H9 (cell line): ENCODE measurements at regions not wholly inside any gene's neighbourhood (a gene's known extent, or its start where the extent isn't known, plus 50 kb on each side); places are given as distances from the start of the nearest gene placed in this dataset.

Experiments used
- DNase-seq: peaks from one replicate; pipeline ENCODE4 v3.0.0-alpha.2; 2017
- H2AFZ ChIP-seq: one replicate; pipeline ENCODE4 v1.6.1; 2013; ENCODE audit warnings: mild to moderate bottlenecking, low read length, control low read depth, moderate library complexity
- H2AK5ac ChIP-seq: 2 replicates; pipeline ENCODE4 v1.6.1; 2013; ENCODE audit warnings: low read length, control low read depth, mixed read lengths; ENCODE audit not compliant: insufficient read length
- H2BK120ac ChIP-seq: one replicate; pipeline ENCODE4 v1.6.1; 2013; ENCODE audit warnings: low read depth, mild to moderate bottlenecking, low read length, control low read depth, inconsistent platforms; ENCODE audit not compliant: poor library complexity, severe bottlenecking
- H2BK12ac ChIP-seq: 2 replicates; pipeline ENCODE4 v1.6.1; 2013; ENCODE audit warnings: low read length, control low read depth, mixed read lengths, low read depth; ENCODE audit not compliant: insufficient read length
- H2BK15ac ChIP-seq: 2 replicates; pipeline ENCODE4 v1.6.1; 2013; ENCODE audit warnings: low read depth, low read length, control low read depth
- H2BK20ac ChIP-seq: one replicate; pipeline ENCODE4 v1.6.1; 2013; ENCODE audit warnings: low read depth, mild to moderate bottlenecking, low read length, control low read depth, inconsistent platforms; ENCODE audit not compliant: poor library complexity, severe bottlenecking
- H2BK5ac ChIP-seq: 2 replicates; pipeline ENCODE4 v1.6.1; 2013; ENCODE audit warnings: low read length, control low read depth, mixed read lengths; ENCODE audit not compliant: insufficient read length
- H3K14ac ChIP-seq: 2 replicates; pipeline ENCODE4 v1.6.1; 2013; ENCODE audit warnings: low read length, control low read depth; ENCODE audit not compliant: insufficient read depth
- H3K18ac ChIP-seq: 2 replicates; pipeline ENCODE4 v1.6.1; 2013; ENCODE audit warnings: low read depth, mild to moderate bottlenecking, mixed read lengths, low read length, control low read depth; ENCODE audit not compliant: insufficient read length
- H3K23ac ChIP-seq: 2 replicates; pipeline ENCODE4 v1.6.1; 2013; ENCODE audit warnings: low read length, control low read depth, mixed read lengths, low read depth; ENCODE audit not compliant: insufficient read length
- H3K23me2 ChIP-seq: 2 replicates; pipeline ENCODE4 v1.6.1; 2013; ENCODE audit warnings: low read depth, mild to moderate bottlenecking, mixed read lengths, low read length, control low read depth; ENCODE audit not compliant: insufficient read length, poor library complexity, severe bottlenecking
- H3K27ac ChIP-seq: 2 replicates; pipeline ENCODE4 v1.5.1; 2013; ENCODE audit warnings: low read length, control low read depth, mixed read lengths, low read depth; ENCODE audit not compliant: insufficient read length
- H3K27me3 ChIP-seq: 2 replicates; pipeline ENCODE4 v1.6.1; 2013; ENCODE audit warnings: low read length, control low read depth, inconsistent platforms; ENCODE audit not compliant: insufficient read depth
- H3K4ac ChIP-seq: 2 replicates; pipeline ENCODE4 v1.6.1; 2013; ENCODE audit warnings: low read depth, mild to moderate bottlenecking, control low read depth, inconsistent platforms, low read length, moderate library complexity
- H3K4me1 ChIP-seq: 2 replicates; pipeline ENCODE4 v1.6.1; 2013; ENCODE audit warnings: low read length, control low read depth, inconsistent platforms; ENCODE audit not compliant: insufficient read depth
- H3K4me2 ChIP-seq: 2 replicates; pipeline ENCODE4 v1.6.1; 2013; ENCODE audit warnings: low read length, control low read depth, mixed read lengths; ENCODE audit not compliant: insufficient read length, insufficient read depth
- H3K56ac ChIP-seq: 2 replicates; pipeline ENCODE4 v1.6.1; 2013; ENCODE audit warnings: low read depth, mild to moderate bottlenecking, mixed read lengths, low read length, control low read depth; ENCODE audit not compliant: insufficient read length
- H3K79me1 ChIP-seq: 2 replicates; pipeline ENCODE4 v1.6.1; 2013; ENCODE audit warnings: low read depth, mild to moderate bottlenecking, moderate library complexity, low read length, control low read depth, inconsistent platforms; ENCODE audit not compliant: insufficient read depth, poor library complexity, severe bottlenecking
- H3K79me2 ChIP-seq: 2 replicates; pipeline ENCODE4 v1.6.1; 2013; ENCODE audit warnings: low read length, control low read depth, inconsistent platforms; ENCODE audit not compliant: insufficient read depth
- H3K9ac ChIP-seq: 2 replicates; pipeline ENCODE4 v1.6.1; 2013; ENCODE audit warnings: low read length, control low read depth, mixed read lengths; ENCODE audit not compliant: insufficient read length; ENCODE audit errors: extremely low read depth
- H3K9me3 ChIP-seq: one replicate; pipeline ENCODE4 v1.6.1; 2013; ENCODE audit warnings: low read depth, low read length, inconsistent platforms; ENCODE audit not compliant: control insufficient read depth
- H3T11ph ChIP-seq: one replicate; pipeline ENCODE4 v1.6.1; 2013; ENCODE audit warnings: mild to moderate bottlenecking, low read length, control low read depth, inconsistent platforms
- H4K20me1 ChIP-seq: one replicate; pipeline ENCODE4 v1.6.1; 2013; ENCODE audit not compliant: control insufficient read depth, insufficient read length, insufficient read depth
- H4K5ac ChIP-seq: 2 replicates; pipeline ENCODE4 v1.6.1; 2013; ENCODE audit warnings: low read depth, mild to moderate bottlenecking, mixed read lengths, low read length, control low read depth; ENCODE audit not compliant: insufficient read length
- H4K8ac ChIP-seq: replicated peaks from 2 replicates; pipeline ENCODE4 v1.6.1; 2013; ENCODE audit warnings: low read length, control low read depth, mixed read lengths, low read depth; ENCODE audit not compliant: insufficient read length
- H4K91ac ChIP-seq: 2 replicates; pipeline ENCODE4 v1.6.1; 2013; ENCODE audit warnings: low read depth, mild to moderate bottlenecking, moderate library complexity, mixed read lengths, low read length, control low read depth; ENCODE audit not compliant: insufficient read length
- H3K27ac Mint-ChIP-seq, 3 experiments: 2 replicates in 2 of 3; 3 replicates in 1 of 3; pipeline ENCODE4 v1.8.0; 2020 to 2021; ENCODE audit warnings: mixed read lengths in 3 of 3, mild to moderate bottlenecking in 1 of 3, moderate library complexity in 1 of 3
- H3K27me3 Mint-ChIP-seq: 2 replicates; pipeline ENCODE4 v1.8.0; 2021; ENCODE audit warnings: low read depth, mild to moderate bottlenecking, moderate library complexity, mixed read lengths
- H3K36me3 Mint-ChIP-seq, 3 experiments: 2 replicates in 2 of 3; 3 replicates in 1 of 3; pipeline ENCODE4 v1.8.0; 2020 to 2021; ENCODE audit warnings: low read depth in 3 of 3, mixed read lengths in 3 of 3; ENCODE audit not compliant: insufficient read depth in 1 of 3
- H3K4me1 Mint-ChIP-seq, 2 experiments: 2 replicates each; pipeline ENCODE4 v1.8.0; 2020; ENCODE audit warnings: mixed read lengths in 2 of 2
- H3K4me3 Mint-ChIP-seq, 2 experiments: 2 replicates in 1 of 2; 3 replicates in 1 of 2; pipeline ENCODE4 v1.8.0; 2020 to 2021; ENCODE audit warnings: mild to moderate bottlenecking in 2 of 2, mixed read lengths in 2 of 2, moderate library complexity in 1 of 2
- H3K9me3 Mint-ChIP-seq, 2 experiments: 2 replicates in 1 of 2; 3 replicates in 1 of 2; pipeline ENCODE4 v1.8.0; 2020; ENCODE audit warnings: mild to moderate bottlenecking in 2 of 2, mixed read lengths in 2 of 2, moderate library complexity in 1 of 2
- WGBS: extraction: QIAGEN DNeasy Blood & Tissue Kit; methylation state at CpG from one replicate; pipeline ENCODE4 v1.1.7; 2013; ENCODE audit warnings: missing lambda C conversion rate, low lambda C conversion rate, mixed read lengths; ENCODE audit not compliant: insufficient read length; ENCODE audit errors: extremely low coverage; 5-methylcytosine and 5-hydroxymethylcytosine counted together
- TF ChIP-seq, protein P1 (sequence below): fragments of 200-600 bp; sonication (generic); conservative IDR thresholded peaks from 3 replicates; pipeline ENCODE4 v1.8.0; 2021; ENCODE audit warnings: antibody characterized with exemption, mild to moderate bottlenecking

DNA sequence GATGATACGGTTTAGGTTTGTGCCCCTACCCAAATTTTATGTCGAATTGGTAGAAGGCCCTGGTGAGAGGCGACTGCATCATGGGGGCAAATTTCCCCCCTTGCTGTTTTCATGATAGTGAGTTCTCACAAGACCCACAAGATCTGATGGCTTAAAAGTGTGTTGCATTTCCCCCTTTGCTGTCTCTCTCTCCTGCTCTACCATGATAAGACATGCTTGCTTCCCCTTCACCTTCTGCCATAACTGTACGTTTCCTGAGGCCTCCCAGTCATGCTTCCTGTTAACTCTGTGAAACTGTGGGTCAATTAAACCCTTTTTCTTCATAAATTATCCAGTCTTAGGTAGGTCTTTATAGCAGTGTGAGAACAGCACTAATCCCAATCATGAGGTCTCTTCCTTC is 381.2 kb downstream of the RSL24D1 start:
- no peak overlapping the region for H3K23ac ChIP-seq
- no peak overlapping the region for H3K4ac ChIP-seq
- Mint-ChIP-seq H3K9me3 (peaks cover 5 to 6% of the 10 kb centered on the region in 2 experiments), H3K27me3 (no peaks in the 10 kb centered on the region; the same call in 1 of the 2 replicates), H3K27ac (no peak overlapping the region), H3K36me3 (peaks cover 0 to 5% (median 2%) of the 10 kb centered on the region in 3 experiments; a peak in 5 of 7 replicates), H3K4me3 (no peak overlapping the region), H3K4me1 (peaks cover 0 to 3% of the 10 kb centered on the region in 2 experiments; a peak in 1 of 4 replicates)
- H3K79me2 ChIP-seq = no peaks in the 10 kb centered on the region
- H3K4me1 ChIP-seq = no peaks in the 10 kb centered on the region
- TF ChIP-seq, protein P1, sequence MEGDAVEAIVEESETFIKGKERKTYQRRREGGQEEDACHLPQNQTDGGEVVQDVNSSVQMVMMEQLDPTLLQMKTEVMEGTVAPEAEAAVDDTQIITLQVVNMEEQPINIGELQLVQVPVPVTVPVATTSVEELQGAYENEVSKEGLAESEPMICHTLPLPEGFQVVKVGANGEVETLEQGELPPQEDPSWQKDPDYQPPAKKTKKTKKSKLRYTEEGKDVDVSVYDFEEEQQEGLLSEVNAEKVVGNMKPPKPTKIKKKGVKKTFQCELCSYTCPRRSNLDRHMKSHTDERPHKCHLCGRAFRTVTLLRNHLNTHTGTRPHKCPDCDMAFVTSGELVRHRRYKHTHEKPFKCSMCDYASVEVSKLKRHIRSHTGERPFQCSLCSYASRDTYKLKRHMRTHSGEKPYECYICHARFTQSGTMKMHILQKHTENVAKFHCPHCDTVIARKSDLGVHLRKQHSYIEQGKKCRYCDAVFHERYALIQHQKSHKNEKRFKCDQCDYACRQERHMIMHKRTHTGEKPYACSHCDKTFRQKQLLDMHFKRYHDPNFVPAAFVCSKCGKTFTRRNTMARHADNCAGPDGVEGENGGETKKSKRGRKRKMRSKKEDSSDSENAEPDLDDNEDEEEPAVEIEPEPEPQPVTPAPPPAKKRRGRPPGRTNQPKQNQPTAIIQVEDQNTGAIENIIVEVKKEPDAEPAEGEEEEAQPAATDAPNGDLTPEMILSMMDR = no peak
- no peak for DNase-seq
- no peaks in the 10 kb centered on the region for H3K27me3 ChIP-seq
- no peak overlapping the region for H4K8ac ChIP-seq
- no peak overlapping the region for H3K27ac ChIP-seq
- H3K79me1 ChIP-seq = no peaks in the 10 kb centered on the region
- H2BK120ac ChIP-seq = no peak overlapping the region
- H3K56ac ChIP-seq = no peak overlapping the region
- H3K9me3 ChIP-seq = no peaks in the 10 kb centered on the region
- no CpG with 5 or more reads among the region's 4 CpGs for WGBS
- H2BK12ac ChIP-seq = no peak overlapping the region
- no peak overlapping the region for H4K91ac ChIP-seq
- no peak overlapping the region for H3K9ac ChIP-seq
- H3K4me2 ChIP-seq = no peak overlapping the region
- H2AFZ ChIP-seq = no peak overlapping the region
- no peak overlapping the region for H3T11ph ChIP-seq
- H2AK5ac ChIP-seq = no peak overlapping the region
- no peaks in the 10 kb centered on the region for H4K20me1 ChIP-seq
- no peaks in the 10 kb centered on the region for H3K23me2 ChIP-seq
- H3K18ac ChIP-seq = no peak overlapping the region
- H2BK20ac ChIP-seq = no peak overlapping the region
- no peak overlapping the region for H2BK5ac ChIP-seq
- H4K5ac ChIP-seq = no peak overlapping the region
- no peak overlapping the region for H3K14ac ChIP-seq
- no peak overlapping the region for H2BK15ac ChIP-seq
